Rectal smooth muscle tissue (tissue), 1 donor: ENCODE measurements at regions not wholly inside any gene's neighbourhood (a gene's known extent, or its start where the extent isn't known, plus 50 kb on each side); places are given as distances from the start of the nearest gene placed in this dataset.
"Not testable (repeated sequence)": the region's sequence is repeated elsewhere in the genome, so short reads cannot be mapped to it uniquely, and the experiment has no call there.

Source experiments
- H3K27ac ChIP-seq: one replicate; pipeline ENCODE4 v1.7.0; 2013; ENCODE audit warnings: low read depth, low read length, inconsistent platforms
- H3K27me3 ChIP-seq: one replicate; pipeline ENCODE4 v1.7.0; 2013; ENCODE audit warnings: low read length; ENCODE audit not compliant: control insufficient read depth, insufficient read depth
- H3K36me3 ChIP-seq: one replicate; pipeline ENCODE4 v1.7.0; 2013; ENCODE audit warnings: low read length; ENCODE audit not compliant: control insufficient read depth, insufficient read depth
- H3K4me1 ChIP-seq: one replicate; pipeline ENCODE4 v1.7.0; 2013; ENCODE audit warnings: low read length; ENCODE audit not compliant: control insufficient read depth, insufficient read depth
- H3K4me3 ChIP-seq: one replicate; pipeline ENCODE4 v1.7.0; 2013; ENCODE audit warnings: low read length
- H3K9ac ChIP-seq: one replicate; pipeline ENCODE4 v1.7.0; 2013; ENCODE audit warnings: low read length

DNA sequence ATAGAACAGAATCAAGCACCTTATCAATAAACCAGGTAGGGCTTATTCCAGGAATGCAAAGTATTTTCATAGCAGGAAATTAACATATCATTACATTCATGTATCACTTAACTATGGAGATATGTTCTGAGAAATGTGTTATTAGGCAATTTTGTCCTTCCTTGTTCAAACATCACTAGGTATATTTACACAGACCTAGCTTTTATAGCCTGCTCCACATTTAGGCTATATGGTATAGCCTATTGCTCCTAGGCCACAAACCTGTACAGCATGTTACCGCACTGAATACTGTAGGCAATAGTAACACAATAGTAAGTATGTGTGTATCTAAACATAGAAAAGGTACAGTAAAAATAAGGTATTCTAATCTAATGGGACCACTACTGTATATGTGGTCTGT, 82.8 kb upstream of the KCTD1 start:
- Histone ChIP-seq H3K27ac (no peak overlapping the region), H3K27me3 (no peaks in the 10 kb centered on the region), H3K4me1 (no peaks in the 10 kb centered on the region), H3K9ac (no peak overlapping the region), H3K4me3 (no peak overlapping the region), H3K36me3 (no peaks in the 10 kb centered on the region)

DNA sequence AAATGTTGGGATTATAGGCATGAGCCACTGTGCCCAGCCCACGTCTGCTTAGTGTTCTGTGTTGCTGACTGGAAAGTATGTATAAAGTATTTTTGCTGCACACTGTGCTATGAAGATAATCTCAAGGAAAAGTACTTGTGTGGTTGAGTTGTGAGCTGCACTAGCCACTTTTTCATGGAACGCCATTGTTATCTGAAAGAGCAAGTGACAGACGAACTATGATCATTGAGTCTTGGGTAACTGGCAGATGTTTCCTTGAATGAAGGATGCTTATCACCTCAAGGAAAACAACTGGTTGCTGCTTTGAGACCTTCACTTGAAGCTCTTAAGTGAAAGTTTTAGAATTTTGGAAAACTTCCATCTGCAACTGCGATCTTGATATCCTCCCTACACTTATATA, 82.2 kb upstream of the KCTD1 start:
- Histone ChIP-seq H3K4me1 (no peaks in the 10 kb centered on the region), H3K27me3 (no peaks in the 10 kb centered on the region), H3K27ac (no peak overlapping the region), H3K9ac (no peak overlapping the region), H3K36me3 (no peaks in the 10 kb centered on the region), H3K4me3 (no peak overlapping the region)

DNA sequence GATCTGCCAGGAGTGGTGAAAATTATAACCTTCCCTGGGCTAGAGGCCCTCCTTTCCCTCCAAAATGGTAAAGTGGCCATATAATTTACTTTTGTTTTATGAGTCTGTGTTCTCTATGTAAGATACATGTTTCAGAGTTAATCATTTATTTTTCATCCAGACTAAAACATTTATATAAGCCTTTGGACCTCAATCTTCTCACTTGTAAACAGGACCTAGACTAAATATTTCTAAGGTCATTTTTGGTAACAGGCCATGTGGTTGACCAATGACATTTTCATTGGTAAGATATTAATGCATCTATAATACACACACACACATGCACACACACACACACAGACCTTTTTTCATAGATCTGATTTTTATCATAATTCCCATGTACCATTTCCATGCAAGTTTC, 79.7 kb upstream of the KCTD1 start:
- H3K4me1 ChIP-seq: no peaks in the 10 kb centered on the region
- no peak overlapping the region for H3K4me3 ChIP-seq
- no peak overlapping the region for H3K27ac ChIP-seq
- H3K9ac ChIP-seq: no peak overlapping the region
- no peaks in the 10 kb centered on the region for H3K36me3 ChIP-seq
- H3K27me3 ChIP-seq: no peaks in the 10 kb centered on the region

DNA sequence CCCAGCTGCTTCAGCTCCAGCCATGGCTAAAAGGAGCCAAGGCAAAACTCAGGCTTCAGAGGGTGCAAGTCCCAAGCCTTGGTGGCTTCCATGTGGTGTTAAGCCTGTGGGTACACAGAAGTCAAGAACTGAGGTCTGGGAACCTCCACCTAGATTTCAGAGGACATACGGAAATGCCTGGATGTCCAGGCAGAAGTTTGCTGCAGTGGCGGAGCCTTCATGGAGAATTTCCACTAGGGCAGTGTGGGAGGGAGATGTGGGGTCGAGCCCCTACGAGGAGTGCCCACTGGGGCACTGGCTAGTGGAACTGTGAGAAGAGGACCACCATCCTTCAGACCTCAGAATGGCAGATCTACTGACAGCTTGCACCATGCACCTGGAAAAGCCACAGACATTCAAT, 76.1 kb upstream of the KCTD1 start:
- no peak overlapping the region for H3K27ac ChIP-seq
- H3K4me3 ChIP-seq: no peak overlapping the region
- no peak overlapping the region for H3K9ac ChIP-seq
- no peaks in the 10 kb centered on the region for H3K4me1 ChIP-seq
- H3K27me3 ChIP-seq: no peaks in the 10 kb centered on the region
- no peaks in the 10 kb centered on the region for H3K36me3 ChIP-seq

DNA sequence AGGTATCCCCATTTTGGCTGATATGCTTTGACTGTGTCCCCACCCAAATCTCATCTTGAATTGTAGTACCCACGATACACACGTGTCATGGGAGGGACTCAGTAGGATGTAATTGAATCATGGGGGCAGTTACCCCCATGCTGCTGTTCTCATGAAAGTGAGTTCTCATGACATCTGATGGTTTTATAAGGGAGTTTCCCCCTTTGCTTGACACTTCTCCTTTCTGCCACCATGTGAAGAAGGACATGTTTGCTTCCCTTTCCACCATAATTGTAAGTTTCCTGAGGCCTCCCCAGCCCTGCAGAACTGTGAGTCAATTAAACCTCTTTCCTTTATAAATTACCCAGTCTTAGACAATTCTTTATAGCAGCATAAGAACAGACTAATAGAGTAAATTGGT, 75.0 kb upstream of the KCTD1 start:
- H3K4me1 ChIP-seq, H3K27me3 ChIP-seq, H3K4me3 ChIP-seq, H3K36me3 ChIP-seq, H3K27ac ChIP-seq, H3K9ac ChIP-seq: not testable (repeated sequence)

DNA sequence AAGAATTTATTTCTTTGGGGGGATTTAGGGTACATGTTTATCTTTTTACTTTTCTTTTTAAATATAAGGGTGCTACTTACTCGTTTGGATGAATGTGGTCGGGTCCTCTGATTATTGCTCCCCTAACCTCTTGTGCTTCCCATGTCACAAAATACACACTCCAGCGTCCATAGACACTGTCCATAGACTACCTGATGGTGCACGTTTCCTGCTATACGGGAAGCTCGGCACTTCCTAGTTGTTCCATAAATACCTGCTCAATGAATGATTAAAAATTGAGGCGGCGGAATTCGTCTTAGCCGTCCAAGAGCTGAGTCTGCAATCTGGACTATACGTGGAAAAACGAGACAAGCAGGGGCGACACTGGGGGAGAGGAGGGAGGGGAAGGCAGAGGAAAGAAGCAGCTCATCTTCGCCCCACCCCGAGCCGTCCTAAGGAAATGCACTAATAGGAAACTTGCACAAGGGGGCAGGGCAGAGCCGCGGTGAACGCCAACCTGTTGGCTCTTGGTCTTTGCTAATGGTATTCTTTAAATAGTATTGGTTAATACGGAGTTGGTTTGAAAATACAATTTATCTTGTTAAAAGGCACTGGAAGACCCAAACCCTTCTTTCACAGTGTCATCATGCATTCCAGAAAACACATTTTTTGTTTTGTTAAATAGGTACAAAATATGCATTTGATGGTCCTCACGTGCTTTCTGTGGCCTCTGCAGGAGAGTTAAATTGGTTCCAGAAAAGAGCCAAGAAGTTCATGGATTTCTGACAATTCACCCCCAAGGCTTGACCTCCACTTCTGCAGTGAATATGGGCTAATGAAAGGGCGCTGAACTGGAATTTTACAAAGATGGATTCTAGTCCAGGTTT, 73.0 kb upstream of the KCTD1 start:
- H3K27ac ChIP-seq: no peak overlapping the region
- H3K4me3 ChIP-seq: peak overlapping the region; percentile 29
- H3K4me1 ChIP-seq: no peaks in the 10 kb centered on the region
- no peak overlapping the region for H3K9ac ChIP-seq
- H3K36me3 ChIP-seq: no peaks in the 10 kb centered on the region
- no peaks in the 10 kb centered on the region for H3K27me3 ChIP-seq

DNA sequence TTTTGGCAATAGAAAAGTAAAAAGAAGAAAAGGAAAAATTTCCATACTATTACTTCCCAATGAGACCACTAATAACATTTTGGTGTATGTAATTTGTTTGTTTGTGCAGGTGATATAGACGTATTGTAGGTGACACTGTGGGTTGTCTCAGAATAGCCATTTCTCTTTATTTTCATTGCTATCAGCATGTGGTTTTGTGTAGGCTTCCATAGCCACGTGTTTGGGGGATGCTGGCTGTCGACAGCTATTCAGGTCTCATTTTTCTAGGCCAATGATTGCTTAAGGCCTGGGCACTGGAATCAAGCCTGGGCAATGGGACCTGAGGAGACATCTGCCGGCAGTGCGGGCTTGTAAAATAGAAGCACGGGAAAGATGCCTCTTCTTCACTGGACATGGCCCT, 71.0 kb upstream of the KCTD1 start:
- Histone ChIP-seq H3K36me3 (no peaks in the 10 kb centered on the region), H3K9ac (no peak overlapping the region), H3K27ac (no peak overlapping the region), H3K27me3 (no peaks in the 10 kb centered on the region), H3K4me3 (no peak overlapping the region), H3K4me1 (no peaks in the 10 kb centered on the region)

DNA sequence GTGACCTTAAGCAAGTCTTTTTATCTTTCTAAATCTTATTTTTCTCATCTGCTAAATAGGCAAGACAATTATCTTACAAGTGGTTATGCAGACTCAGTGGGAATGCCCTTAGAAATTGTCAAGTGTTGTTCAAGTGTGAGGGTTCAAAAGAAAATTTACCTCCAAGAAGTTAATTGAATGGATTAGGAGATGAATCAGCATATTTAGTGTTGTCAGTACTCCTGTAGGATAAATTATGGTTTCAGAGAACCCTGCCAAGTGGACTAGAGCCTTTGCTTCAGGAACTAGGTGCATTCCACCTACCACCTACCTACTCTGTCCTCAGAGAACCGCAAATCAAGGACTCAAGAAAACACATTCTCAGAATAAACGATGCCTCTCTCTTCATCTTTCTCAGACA, 69.8 kb upstream of the KCTD1 start:
- Histone ChIP-seq H3K9ac (no peak overlapping the region), H3K36me3 (no peaks in the 10 kb centered on the region), H3K27ac (no peak overlapping the region), H3K27me3 (no peaks in the 10 kb centered on the region), H3K4me3 (no peak overlapping the region), H3K4me1 (no peaks in the 10 kb centered on the region)

DNA sequence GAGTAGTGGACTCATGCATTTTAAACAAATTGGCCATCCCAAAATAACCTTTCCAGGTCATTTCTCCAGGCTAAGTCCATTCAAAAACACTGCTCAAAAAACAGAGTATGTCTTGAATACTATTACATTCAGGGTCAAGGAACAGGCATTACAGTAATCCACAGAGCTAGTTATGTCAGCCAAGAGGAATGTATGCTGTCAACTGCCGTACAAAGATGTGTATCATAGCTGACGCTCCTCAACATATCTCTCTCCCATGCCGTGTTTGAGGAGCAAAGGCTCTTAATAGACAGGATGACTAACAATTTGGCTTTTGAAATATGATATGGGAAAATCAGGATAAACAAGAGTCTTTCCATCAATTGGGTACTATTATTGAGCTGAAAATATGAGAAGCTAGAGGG, 68.8 kb upstream of the KCTD1 start:
- no peaks in the 10 kb centered on the region for H3K27me3 ChIP-seq
- H3K4me3 ChIP-seq: no peak overlapping the region
- H3K9ac ChIP-seq: no peak overlapping the region
- H3K27ac ChIP-seq: no peak overlapping the region
- H3K4me1 ChIP-seq: no peaks in the 10 kb centered on the region
- no peaks in the 10 kb centered on the region for H3K36me3 ChIP-seq

DNA sequence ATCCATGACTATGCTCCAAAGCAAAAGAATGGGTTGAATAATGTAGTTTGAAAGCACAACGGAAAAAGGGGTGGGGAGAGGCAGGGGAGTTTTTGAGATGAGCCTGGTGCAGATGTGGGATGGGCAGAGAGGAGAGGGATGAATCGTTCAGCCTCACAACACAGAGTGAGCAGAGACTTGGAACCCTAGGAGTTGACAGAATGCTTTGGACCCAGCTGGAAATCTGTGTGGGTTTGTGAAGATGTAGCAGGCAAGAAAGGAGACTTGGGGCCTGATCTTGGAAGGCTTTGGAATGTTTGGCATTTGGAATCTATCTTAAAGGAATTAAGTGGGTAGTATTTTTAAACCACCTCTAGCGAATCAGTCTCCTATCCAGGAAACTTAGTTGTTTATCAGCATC, 66.0 kb upstream of the KCTD1 start:
- Histone ChIP-seq H3K4me1 (no peaks in the 10 kb centered on the region), H3K9ac (no peak overlapping the region), H3K4me3 (no peak overlapping the region), H3K36me3 (no peaks in the 10 kb centered on the region), H3K27ac (no peak overlapping the region), H3K27me3 (no peaks in the 10 kb centered on the region)
